ENCODE measurements at regions not wholly inside any gene's neighbourhood (a gene's known extent, or its start where the extent isn't known, plus 50 kb on each side); places are given as distances from the start of the nearest gene placed in this dataset.

- TF ChIP-seq ATF3 (CRISPR knock-in tag; conservative IDR thresholded peaks at IDR 0.05): no peak
- no peak for TF ChIP-seq TCF7 (CRISPR knock-in tag; IDR thresholded peaks at IDR 0.05; ENCODE audit: low read depth)
- TF ChIP-seq FOXP1 (CRISPR knock-in tag; IDR thresholded peaks at IDR 0.05; ENCODE audit: borderline replicate concordance): no peak
- no peak for TF ChIP-seq MAX (CRISPR knock-in tag; IDR thresholded peaks at IDR 0.05)
- no peak for TF ChIP-seq IRF1 (CRISPR knock-in tag; IDR thresholded peaks at IDR 0.05)
Observed at GRCh38 chr12:127680516-127680915, 586.5 kb upstream of the TMEM132C start (continued).

- Mint-ChIP-seq H3K36me3 (peaks cover 49% of the 10 kb centered on the region), H3K27ac (no peak overlapping the region), H3K4me3 (no peak overlapping the region), H3K9me3 (peaks cover 63% of the 10 kb centered on the region), H3K4me1 (peaks cover 9% of the 10 kb centered on the region), H3K27me3 (ENCODE audit: low read depth) (peaks cover 5% of the 10 kb centered on the region)
- DNase-seq (ENCODE audit: low spot score) (no peak), ATAC-seq (no peak)
- TF ChIP-seq GABPB1 (CRISPR knock-in tag; IDR thresholded peaks at IDR 0.05): no peak
- no peak for TF ChIP-seq GRHL2 (CRISPR knock-in tag; IDR thresholded peaks at IDR 0.05; ENCODE audit: insufficient replicate concordance, severe bottlenecking)
- no peak for TF ChIP-seq MAX (CRISPR knock-in tag; IDR thresholded peaks at IDR 0.05)
- TF ChIP-seq HMGXB4 (CRISPR knock-in tag; IDR thresholded peaks at IDR 0.05): no peak
- no peak for TF ChIP-seq ZNF232 (CRISPR knock-in tag; IDR thresholded peaks at IDR 0.05)
- TF ChIP-seq ZNF425 (CRISPR knock-in tag; conservative IDR thresholded peaks at IDR 0.05): no peak
- no peak for TF ChIP-seq IRF1 (CRISPR knock-in tag; IDR thresholded peaks at IDR 0.05)
- no peak for TF ChIP-seq ZNF317 (CRISPR knock-in tag; IDR thresholded peaks at IDR 0.05; ENCODE audit: borderline replicate concordance, low read depth)
- TF ChIP-seq ZBTB21 (CRISPR knock-in tag; IDR thresholded peaks at IDR 0.05; ENCODE audit: borderline replicate concordance): no peak
- TF ChIP-seq HMGA2 (CRISPR knock-in tag; IDR thresholded peaks at IDR 0.05): no peak
- no peak for TF ChIP-seq FOXP1 (CRISPR knock-in tag; IDR thresholded peaks at IDR 0.05; ENCODE audit: borderline replicate concordance)
- no peak for TF ChIP-seq SMAD3 (CRISPR knock-in tag; IDR thresholded peaks at IDR 0.05; ENCODE audit: borderline replicate concordance)
- ChIA-PET CTCF (no interaction called here), POLR2A (no interaction called here)
Observed at GRCh38 chr12:127681151-127681754, 585.7 kb upstream of the TMEM132C start.

- POLR2A ChIA-PET: no interaction called here
- H3K9me3 Mint-ChIP-seq: peaks cover 76% of the 10 kb centered on the region
- H3K4me3 Mint-ChIP-seq: no peak overlapping the region
- CTCF ChIA-PET: interaction anchor here (0.6 kb wide), 1 partner anchor 98 kb away, joined by 3 read pairs; no protein-coding TSS in a partner anchor
- ATAC-seq (no peak), DNase-seq (ENCODE audit: low spot score) (no peak)
- no peak overlapping the region for H3K27ac Mint-ChIP-seq
- no peaks in the 10 kb centered on the region for H3K4me1 Mint-ChIP-seq
- peaks cover 50% of the 10 kb centered on the region for H3K36me3 Mint-ChIP-seq
- peaks cover 5% of the 10 kb centered on the region for H3K27me3 Mint-ChIP-seq (ENCODE audit: low read depth)
- TF ChIP-seq ZNF219 (CRISPR knock-in tag; IDR thresholded peaks at IDR 0.05; ENCODE audit: borderline replicate concordance): no peak
- no peak for TF ChIP-seq PRDM15 (CRISPR knock-in tag; IDR thresholded peaks at IDR 0.05)
- TF ChIP-seq ZNF416 (CRISPR knock-in tag; IDR thresholded peaks at IDR 0.05): no peak
- no peak for TF ChIP-seq ERG (CRISPR knock-in tag; IDR thresholded peaks at IDR 0.05)
- no peak for TF ChIP-seq ZNF263 (CRISPR knock-in tag; IDR thresholded peaks at IDR 0.05; ENCODE audit: low read depth)
- TF ChIP-seq IRF1 (CRISPR knock-in tag; IDR thresholded peaks at IDR 0.05): no peak
- TF ChIP-seq GABPB1 (CRISPR knock-in tag; IDR thresholded peaks at IDR 0.05): no peak
Observed at GRCh38 chr12:127685491-127685890, 581.5 kb upstream of the TMEM132C start.
